ENCODE measurements at regions not wholly inside any gene's neighbourhood (a gene's known extent, or its start where the extent isn't known, plus 50 kb on each side); places are given as distances from the start of the nearest gene placed in this dataset.

GRCh38 chr10:128693493-128694131 is 567.4 kb upstream of the MKI67 start:
- WGBS, 2 donors = 57 to 62% methylated on average over 11 of the region's 11 CpGs
- Histone ChIP-seq H3K4me1 (ENCODE audit: control insufficient read depth in 2 of 2, insufficient read depth in 2 of 2, low read length in 1 of 2) (no peaks in the 10 kb centered on the region), H3K36me3 (ENCODE audit: control insufficient read depth in 2 of 2, insufficient read depth in 2 of 2, low read length in 1 of 2) (no peaks in the 10 kb centered on the region), H3K9me3 (ENCODE audit: control insufficient read depth in 2 of 2, insufficient read depth in 1 of 2, low read depth in 1 of 2, low read length in 1 of 2) (peaks cover 2 to 5% of the 10 kb centered on the region in 2 donors), H3K4me3 (ENCODE audit: low read depth in 1 of 2, low read length in 2 of 2) (no peak overlapping the region), H3K27me3 (ENCODE audit: control insufficient read depth in 1 of 2, insufficient read depth in 2 of 2, low read length in 2 of 2) (no peaks in the 10 kb centered on the region), H3K27ac (ENCODE audit: low read depth in 2 of 2, low read length in 1 of 2) (no peak overlapping the region)

GRCh38 chr10:128694168-128694850 is 568.1 kb upstream of the MKI67 start:
- Histone ChIP-seq H3K27ac (ENCODE audit: low read depth in 2 of 2, low read length in 1 of 2) (no peak overlapping the region), H3K9me3 (ENCODE audit: control insufficient read depth in 2 of 2, insufficient read depth in 1 of 2, low read depth in 1 of 2, low read length in 1 of 2) (peaks cover 2 to 5% of the 10 kb centered on the region in 2 donors), H3K4me1 (ENCODE audit: control insufficient read depth in 2 of 2, insufficient read depth in 2 of 2, low read length in 1 of 2) (no peaks in the 10 kb centered on the region), H3K4me3 (ENCODE audit: low read depth in 1 of 2, low read length in 2 of 2) (no peak overlapping the region), H3K36me3 (ENCODE audit: control insufficient read depth in 2 of 2, insufficient read depth in 2 of 2, low read length in 1 of 2) (no peaks in the 10 kb centered on the region), H3K27me3 (ENCODE audit: control insufficient read depth in 1 of 2, insufficient read depth in 2 of 2, low read length in 2 of 2) (no peaks in the 10 kb centered on the region)
- WGBS, 2 donors = 86 to 88% methylated on average over 24 of the region's 24 CpGs

- Histone ChIP-seq H3K9me3 (ENCODE audit: control insufficient read depth in 2 of 2, insufficient read depth in 1 of 2, low read depth in 1 of 2, low read length in 1 of 2) (peaks cover 4 to 5% of the 10 kb centered on the region in 2 donors), H3K36me3 (ENCODE audit: control insufficient read depth in 2 of 2, insufficient read depth in 2 of 2, low read length in 1 of 2) (no peaks in the 10 kb centered on the region), H3K4me3 (ENCODE audit: low read depth in 1 of 2, low read length in 2 of 2) (no peak overlapping the region), H3K4me1 (ENCODE audit: control insufficient read depth in 2 of 2, insufficient read depth in 2 of 2, low read length in 1 of 2) (no peaks in the 10 kb centered on the region), H3K27me3 (ENCODE audit: control insufficient read depth in 1 of 2, insufficient read depth in 2 of 2, low read length in 2 of 2) (no peaks in the 10 kb centered on the region), H3K27ac (ENCODE audit: low read depth in 2 of 2, low read length in 1 of 2) (no peak overlapping the region)
- WGBS, 2 donors = 92 to 93% methylated on average over 17 of the region's 17 CpGs
Measured at GRCh38 chr10:128694851-128695725, 568.9 kb upstream of the MKI67 start.

- H3K9me3 ChIP-seq (ENCODE audit: control insufficient read depth in 2 of 2, insufficient read depth in 1 of 2, low read depth in 1 of 2, low read length in 1 of 2) = peaks cover 4 to 5% of the 10 kb centered on the region in 2 donors
- 79 to 87% methylated on average over 10 of the region's 10 CpGs for WGBS, 2 donors
- no peak overlapping the region for H3K4me3 ChIP-seq (ENCODE audit: low read depth in 1 of 2, low read length in 2 of 2)
- H3K27ac ChIP-seq (ENCODE audit: low read depth in 2 of 2, low read length in 1 of 2) = no peak overlapping the region
- H3K27me3 ChIP-seq (ENCODE audit: control insufficient read depth in 1 of 2, insufficient read depth in 2 of 2, low read length in 2 of 2) = no peaks in the 10 kb centered on the region
- H3K4me1 ChIP-seq (ENCODE audit: control insufficient read depth in 2 of 2, insufficient read depth in 2 of 2, low read length in 1 of 2) = no peaks in the 10 kb centered on the region
- no peaks in the 10 kb centered on the region for H3K36me3 ChIP-seq (ENCODE audit: control insufficient read depth in 2 of 2, insufficient read depth in 2 of 2, low read length in 1 of 2)
Measured at GRCh38 chr10:128695931-128696330, 569.7 kb upstream of the MKI67 start.

GRCh38 chr10:128697437-128697836 is 571.2 kb upstream of the MKI67 start:
- Histone ChIP-seq H3K27ac (ENCODE audit: low read depth in 2 of 2, low read length in 1 of 2) (no peak overlapping the region), H3K9me3 (ENCODE audit: control insufficient read depth in 2 of 2, insufficient read depth in 1 of 2, low read depth in 1 of 2, low read length in 1 of 2) (peaks cover 4 to 5% of the 10 kb centered on the region in 2 donors), H3K4me3 (ENCODE audit: low read depth in 1 of 2, low read length in 2 of 2) (no peak overlapping the region), H3K4me1 (ENCODE audit: control insufficient read depth in 2 of 2, insufficient read depth in 2 of 2, low read length in 1 of 2) (peaks cover 0 to 4% of the 10 kb centered on the region in 2 donors), H3K36me3 (ENCODE audit: control insufficient read depth in 2 of 2, insufficient read depth in 2 of 2, low read length in 1 of 2) (no peaks in the 10 kb centered on the region), H3K27me3 (ENCODE audit: control insufficient read depth in 1 of 2, insufficient read depth in 2 of 2, low read length in 2 of 2) (no peaks in the 10 kb centered on the region)
- 64 to 68% methylated on average over 8 of the region's 8 CpGs for WGBS, 2 donors

- no peaks in the 10 kb centered on the region for H3K27me3 ChIP-seq (ENCODE audit: control insufficient read depth in 1 of 2, insufficient read depth in 2 of 2, low read length in 2 of 2)
- peaks cover 2 to 5% of the 10 kb centered on the region in 2 donors for H3K9me3 ChIP-seq (ENCODE audit: control insufficient read depth in 2 of 2, insufficient read depth in 1 of 2, low read depth in 1 of 2, low read length in 1 of 2)
- no peak overlapping the region for H3K27ac ChIP-seq (ENCODE audit: low read depth in 2 of 2, low read length in 1 of 2)
- H3K4me1 ChIP-seq (ENCODE audit: control insufficient read depth in 2 of 2, insufficient read depth in 2 of 2, low read length in 1 of 2) = peaks cover 0 to 4% of the 10 kb centered on the region in 2 donors
- 39 to 46% methylated on average over 4 of the region's 4 CpGs for WGBS, 2 donors
- no peaks in the 10 kb centered on the region for H3K36me3 ChIP-seq (ENCODE audit: control insufficient read depth in 2 of 2, insufficient read depth in 2 of 2, low read length in 1 of 2)
- no peak overlapping the region for H3K4me3 ChIP-seq (ENCODE audit: low read depth in 1 of 2, low read length in 2 of 2)
Measured at GRCh38 chr10:128701381-128701780, 575.2 kb upstream of the MKI67 start.

- Histone ChIP-seq H3K4me3 (ENCODE audit: low read depth in 1 of 2, low read length in 2 of 2) (no peak overlapping the region), H3K36me3 (ENCODE audit: control insufficient read depth in 2 of 2, insufficient read depth in 2 of 2, low read length in 1 of 2) (no peaks in the 10 kb centered on the region), H3K27ac (ENCODE audit: low read depth in 2 of 2, low read length in 1 of 2) (no peak overlapping the region), H3K27me3 (ENCODE audit: control insufficient read depth in 1 of 2, insufficient read depth in 2 of 2, low read length in 2 of 2) (no peaks in the 10 kb centered on the region), H3K4me1 (ENCODE audit: control insufficient read depth in 2 of 2, insufficient read depth in 2 of 2, low read length in 1 of 2) (peaks cover 0 to 4% of the 10 kb centered on the region in 2 donors), H3K9me3 (ENCODE audit: control insufficient read depth in 2 of 2, insufficient read depth in 1 of 2, low read depth in 1 of 2, low read length in 1 of 2) (peaks cover 2 to 5% of the 10 kb centered on the region in 2 donors)
- WGBS, 2 donors = 46 to 81% methylated on average over 1 of the region's 1 CpG
Measured at GRCh38 chr10:128701837-128702236, 575.6 kb upstream of the MKI67 start.

- 29 to 41% methylated on average over 1 of the region's 1 CpG for WGBS, 2 donors
- H3K36me3 ChIP-seq (ENCODE audit: control insufficient read depth in 2 of 2, insufficient read depth in 2 of 2, low read length in 1 of 2) = no peaks in the 10 kb centered on the region
- no peak overlapping the region for H3K27ac ChIP-seq (ENCODE audit: low read depth in 2 of 2, low read length in 1 of 2)
- peaks cover 0 to 4% of the 10 kb centered on the region in 2 donors for H3K4me1 ChIP-seq (ENCODE audit: control insufficient read depth in 2 of 2, insufficient read depth in 2 of 2, low read length in 1 of 2)
- peaks cover 0 to 1% of the 10 kb centered on the region in 2 donors for H3K9me3 ChIP-seq (ENCODE audit: control insufficient read depth in 2 of 2, insufficient read depth in 1 of 2, low read depth in 1 of 2, low read length in 1 of 2)
- no peak overlapping the region for H3K4me3 ChIP-seq (ENCODE audit: low read depth in 1 of 2, low read length in 2 of 2)
- H3K27me3 ChIP-seq (ENCODE audit: control insufficient read depth in 1 of 2, insufficient read depth in 2 of 2, low read length in 2 of 2) = no peaks in the 10 kb centered on the region
Measured at GRCh38 chr10:128704716-128705115, 578.5 kb upstream of the MKI67 start.

- Histone ChIP-seq H3K9me3 (ENCODE audit: control insufficient read depth in 2 of 2, insufficient read depth in 1 of 2, low read depth in 1 of 2, low read length in 1 of 2) (peaks cover 6 to 17% of the 10 kb centered on the region in 2 donors), H3K36me3 (ENCODE audit: control insufficient read depth in 2 of 2, insufficient read depth in 2 of 2, low read length in 1 of 2) (no peaks in the 10 kb centered on the region), H3K27me3 (ENCODE audit: control insufficient read depth in 1 of 2, insufficient read depth in 2 of 2, low read length in 2 of 2) (no peaks in the 10 kb centered on the region), H3K4me3 (ENCODE audit: low read depth in 1 of 2, low read length in 2 of 2) (no peak overlapping the region), H3K27ac (ENCODE audit: low read depth in 2 of 2, low read length in 1 of 2) (no peak overlapping the region), H3K4me1 (ENCODE audit: control insufficient read depth in 2 of 2, insufficient read depth in 2 of 2, low read length in 1 of 2) (no peaks in the 10 kb centered on the region)
- WGBS, 2 donors = 78% methylated on average over 9 of the region's 9 CpGs
Measured at GRCh38 chr10:128708182-128708581, 582.0 kb upstream of the MKI67 start.
